DOHH2 (cell line): ENCODE measurements at regions not wholly inside any gene's neighbourhood (a gene's known extent, or its start where the extent isn't known, plus 50 kb on each side); places are given as distances from the start of the nearest gene placed in this dataset.

Experiments
- H3F3A ChIP-seq: fragments of 200-600 bp; sonication (generic), shearing (Covaris generic); 2 replicates; pipeline ENCODE4 v1.6.0; 2016; ENCODE audit warnings: antibody characterized with exemption, mild to moderate bottlenecking; ENCODE audit not compliant: control insufficient read depth, insufficient read depth
- H3K27ac ChIP-seq: fragments of 200-600 bp; sonication (generic); 2 replicates; pipeline ENCODE4 v1.5.1; 2014; ENCODE audit warnings: low read depth, mild to moderate bottlenecking, low read length, moderate library complexity
- H3K27me3 ChIP-seq: fragments of 200-600 bp; sonication (generic); 2 replicates; pipeline ENCODE4 v1.6.1; 2014; ENCODE audit warnings: mild to moderate bottlenecking, low read length, mixed read lengths; ENCODE audit not compliant: control insufficient read depth
- H3K36me3 ChIP-seq: fragments of 200-600 bp; sonication (generic); 2 replicates; pipeline ENCODE4 v1.6.1; 2014; ENCODE audit warnings: mild to moderate bottlenecking, low read length, moderate library complexity, mixed read lengths; ENCODE audit not compliant: control insufficient read depth
- H3K4me1 ChIP-seq: fragments of 200-600 bp; sonication (generic); 2 replicates; pipeline ENCODE4 v1.6.1; 2014; ENCODE audit warnings: mild to moderate bottlenecking, low read length, mixed read lengths; ENCODE audit not compliant: control insufficient read depth
- H3K4me2 ChIP-seq: fragments of 200-600 bp; sonication (generic); 2 replicates; pipeline ENCODE4 v1.6.0; 2014; ENCODE audit warnings: mild to moderate bottlenecking, low read length, moderate library complexity
- H3K4me3 ChIP-seq: fragments of 200-600 bp; sonication (generic); 2 replicates; pipeline ENCODE4 v1.5.1; 2014; ENCODE audit warnings: mild to moderate bottlenecking, low read length, mixed read lengths
- H3K79me2 ChIP-seq: fragments of 200-600 bp; sonication (generic); 2 replicates; pipeline ENCODE4 v1.6.1; 2014; ENCODE audit warnings: mild to moderate bottlenecking, low read length, mixed read lengths; ENCODE audit not compliant: control insufficient read depth
- H3K9me2 ChIP-seq: fragments of 200-600 bp; sonication (generic); replicated peaks from 2 replicates; pipeline ENCODE4 v1.6.1; 2014; ENCODE audit warnings: mild to moderate bottlenecking, low read length, mixed read lengths; ENCODE audit not compliant: control insufficient read depth
- H3K9me3 ChIP-seq: fragments of 200-600 bp; sonication (generic); 2 replicates; pipeline ENCODE4 v1.6.1; 2014; ENCODE audit warnings: antibody characterized with exemption, low read length, mixed read lengths; ENCODE audit not compliant: control insufficient read depth, insufficient read depth
- H4K20me1 ChIP-seq: fragments of 200-600 bp; sonication (generic); 2 replicates; pipeline ENCODE4 v1.6.0; 2014; ENCODE audit warnings: low read depth, mild to moderate bottlenecking, antibody characterized with exemption, low read length, moderate library complexity; ENCODE audit not compliant: control insufficient read depth, insufficient read depth
- EZH2phosphoT487 ChIP-seq: fragments of 200-600 bp; sonication (generic); IDR thresholded peaks from 2 replicates; pipeline ENCODE4 v1.6.1; 2017; ENCODE audit warnings: borderline replicate concordance, mild to moderate bottlenecking, antibody characterized with exemption, low read length, moderate library complexity, mixed read lengths
- TF ChIP-seq, protein P1 (sequence below): fragments of 200-600 bp; sonication (generic); IDR thresholded peaks from one replicate; pipeline ENCODE4 v1.5.1; 2014; ENCODE audit warnings: antibody characterized with exemption, mild to moderate bottlenecking, low read depth, low read length; ENCODE audit not compliant: poor library complexity, severe bottlenecking

DNA sequence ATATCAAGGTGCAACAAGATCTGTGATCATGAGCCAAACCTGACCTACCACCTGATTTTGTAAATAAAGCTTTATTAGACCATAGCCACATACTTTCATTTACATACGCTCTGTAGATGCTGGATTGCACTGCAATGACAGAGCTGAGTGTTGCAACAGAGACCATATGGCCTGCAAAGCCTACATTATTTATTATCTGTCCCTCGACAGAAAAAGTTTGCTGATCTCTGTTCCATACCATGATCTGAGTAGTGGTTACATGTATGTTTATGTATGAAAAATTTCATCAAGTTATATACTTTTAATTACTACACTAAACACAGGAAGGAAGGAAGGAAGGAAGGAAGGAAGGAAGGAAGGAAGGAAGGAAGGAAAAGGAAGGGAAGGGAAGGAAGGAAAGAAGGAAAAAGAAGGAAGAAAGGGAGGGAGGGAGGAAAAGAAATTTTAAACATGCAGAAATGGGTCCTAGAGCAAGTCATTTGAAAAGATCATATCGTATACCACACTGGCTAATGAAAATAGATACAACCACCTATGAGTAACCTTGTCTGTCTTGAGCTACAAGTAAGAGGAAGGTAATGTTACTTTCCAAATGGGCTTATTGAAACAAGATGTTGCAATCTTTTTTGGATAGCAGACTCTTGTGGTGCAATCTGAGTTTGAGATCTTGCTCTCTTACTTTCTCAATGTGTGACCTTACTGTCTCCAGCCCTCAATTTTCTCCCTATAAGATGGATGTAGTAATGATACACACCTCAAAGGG lies 441.0 kb downstream of the KIF16B start:
- Histone ChIP-seq H3K9me3 (no peaks in the 10 kb centered on the region), H3F3A (no peaks in the 10 kb centered on the region), H3K4me1 (no peaks in the 10 kb centered on the region), H4K20me1 (no peaks in the 10 kb centered on the region), H3K9me2 (no peaks in the 10 kb centered on the region), H3K79me2 (no peaks in the 10 kb centered on the region), H3K27me3 (no peaks in the 10 kb centered on the region), H3K4me2 (no peak overlapping the region), H3K4me3 (no peak overlapping the region), H3K36me3 (no peaks in the 10 kb centered on the region), H3K27ac (no peak overlapping the region)
- TF ChIP-seq, protein P1, sequence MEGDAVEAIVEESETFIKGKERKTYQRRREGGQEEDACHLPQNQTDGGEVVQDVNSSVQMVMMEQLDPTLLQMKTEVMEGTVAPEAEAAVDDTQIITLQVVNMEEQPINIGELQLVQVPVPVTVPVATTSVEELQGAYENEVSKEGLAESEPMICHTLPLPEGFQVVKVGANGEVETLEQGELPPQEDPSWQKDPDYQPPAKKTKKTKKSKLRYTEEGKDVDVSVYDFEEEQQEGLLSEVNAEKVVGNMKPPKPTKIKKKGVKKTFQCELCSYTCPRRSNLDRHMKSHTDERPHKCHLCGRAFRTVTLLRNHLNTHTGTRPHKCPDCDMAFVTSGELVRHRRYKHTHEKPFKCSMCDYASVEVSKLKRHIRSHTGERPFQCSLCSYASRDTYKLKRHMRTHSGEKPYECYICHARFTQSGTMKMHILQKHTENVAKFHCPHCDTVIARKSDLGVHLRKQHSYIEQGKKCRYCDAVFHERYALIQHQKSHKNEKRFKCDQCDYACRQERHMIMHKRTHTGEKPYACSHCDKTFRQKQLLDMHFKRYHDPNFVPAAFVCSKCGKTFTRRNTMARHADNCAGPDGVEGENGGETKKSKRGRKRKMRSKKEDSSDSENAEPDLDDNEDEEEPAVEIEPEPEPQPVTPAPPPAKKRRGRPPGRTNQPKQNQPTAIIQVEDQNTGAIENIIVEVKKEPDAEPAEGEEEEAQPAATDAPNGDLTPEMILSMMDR: no peak
- no peak for TF ChIP-seq EZH2phosphoT487

DNA sequence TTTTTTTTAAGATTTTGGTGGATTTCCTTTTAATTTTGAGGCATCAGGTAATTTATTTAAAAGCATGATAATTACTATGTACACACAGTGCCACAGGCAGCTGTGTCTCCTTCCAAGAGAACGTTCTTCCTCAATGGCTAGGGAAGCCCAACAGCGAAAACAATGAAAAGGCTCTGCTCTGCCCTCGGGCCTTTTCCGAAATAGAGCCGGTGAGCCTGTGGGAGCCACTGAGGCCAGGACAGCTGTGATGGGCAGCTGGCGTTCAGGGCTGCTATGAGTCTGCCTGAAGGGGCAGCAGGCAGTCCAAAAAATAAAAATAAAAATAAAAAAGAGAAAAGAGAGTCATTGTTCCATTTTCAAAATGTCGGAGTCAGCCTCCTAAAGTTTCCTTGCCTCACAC lies 443.8 kb downstream of the KIF16B start:
- no peaks in the 10 kb centered on the region for H3K27me3 ChIP-seq
- H3K36me3 ChIP-seq: no peaks in the 10 kb centered on the region
- no peaks in the 10 kb centered on the region for H3K4me1 ChIP-seq
- no peaks in the 10 kb centered on the region for H3F3A ChIP-seq
- no peaks in the 10 kb centered on the region for H3K79me2 ChIP-seq
- H3K9me2 ChIP-seq: no peaks in the 10 kb centered on the region
- no peak overlapping the region for H3K4me2 ChIP-seq
- H3K4me3 ChIP-seq: no peak overlapping the region
- no peaks in the 10 kb centered on the region for H3K9me3 ChIP-seq
- TF ChIP-seq EZH2phosphoT487: no peak
- H4K20me1 ChIP-seq: no peaks in the 10 kb centered on the region
- H3K27ac ChIP-seq: no peak overlapping the region

DNA sequence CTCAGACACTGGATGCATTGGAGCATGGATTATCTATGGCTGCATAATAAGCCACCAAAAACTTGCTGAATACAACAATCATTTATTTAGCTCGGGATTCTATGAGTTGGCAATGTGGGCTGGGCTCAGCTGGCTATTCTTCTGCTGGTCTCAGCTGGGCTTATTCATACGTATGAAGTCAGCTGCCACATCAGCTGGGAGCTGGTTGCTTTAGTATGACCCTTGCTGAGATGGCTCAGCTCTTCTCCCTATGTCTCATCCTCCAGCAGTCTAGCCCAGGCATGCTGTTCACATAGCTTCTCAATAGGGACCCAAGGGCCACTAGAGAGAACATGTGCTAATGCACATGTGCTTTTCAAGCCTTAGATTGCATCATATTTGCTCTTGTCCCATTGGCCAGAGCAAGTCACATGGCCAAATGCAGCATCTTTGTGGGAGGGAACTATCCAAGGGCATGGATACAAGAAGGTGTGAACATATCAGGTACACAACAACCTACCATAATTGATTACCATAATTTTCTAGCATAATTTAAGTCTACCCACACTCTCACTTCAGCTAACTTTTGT lies 444.6 kb downstream of the KIF16B start:
- Histone ChIP-seq H4K20me1 (no peaks in the 10 kb centered on the region), H3F3A (no peaks in the 10 kb centered on the region), H3K9me3 (no peaks in the 10 kb centered on the region), H3K36me3 (no peaks in the 10 kb centered on the region), H3K79me2 (no peaks in the 10 kb centered on the region), H3K27ac (no peak overlapping the region), H3K4me3 (no peak overlapping the region), H3K4me2 (no peak overlapping the region), H3K4me1 (no peaks in the 10 kb centered on the region), H3K27me3 (no peaks in the 10 kb centered on the region), H3K9me2 (no peaks in the 10 kb centered on the region)
- TF ChIP-seq, protein P1: no peak
- TF ChIP-seq EZH2phosphoT487: no peak

DNA sequence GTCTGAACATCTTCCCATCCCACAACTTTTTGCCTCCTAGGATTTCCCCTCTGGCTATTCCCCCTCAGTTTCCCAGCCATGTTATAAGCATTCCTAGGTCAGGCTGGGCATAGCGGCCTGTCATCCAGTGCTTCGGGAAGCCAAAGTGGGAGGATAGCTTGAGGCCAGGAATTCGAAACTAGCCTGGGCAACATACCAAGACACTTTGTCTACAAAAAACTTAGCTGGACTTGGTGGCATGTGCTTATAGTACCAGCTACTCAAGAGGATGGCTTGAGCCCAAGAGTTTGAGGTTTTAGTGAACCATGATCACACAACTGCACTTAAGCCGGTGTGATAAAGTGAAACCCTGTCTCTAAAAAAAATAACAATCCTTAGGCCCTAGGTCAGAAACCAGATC lies 447.4 kb downstream of the KIF16B start:
- Histone ChIP-seq H3K27ac (no peak overlapping the region), H3K4me1 (no peaks in the 10 kb centered on the region), H3K9me2 (no peaks in the 10 kb centered on the region), H3K4me2 (no peak overlapping the region), H3F3A (no peaks in the 10 kb centered on the region), H3K9me3 (no peaks in the 10 kb centered on the region), H3K4me3 (no peak overlapping the region), H4K20me1 (no peaks in the 10 kb centered on the region), H3K79me2 (no peaks in the 10 kb centered on the region), H3K36me3 (no peaks in the 10 kb centered on the region), H3K27me3 (no peaks in the 10 kb centered on the region)
- no peak for TF ChIP-seq EZH2phosphoT487
- TF ChIP-seq, protein P1: no peak
